GM12878 (cell line): ENCODE measurements at regions not wholly inside any gene's neighbourhood (a gene's known extent, or its start where the extent isn't known, plus 50 kb on each side); places are given as distances from the start of the nearest gene placed in this dataset.

Experiments used
- ATAC-seq: fragments of 200-7000 bp; cut with Tn5 transposase; 3 replicates; pipeline ENCODE4 v1.9.1; 2020; ENCODE audit warnings: mild to moderate bottlenecking, moderate library complexity
- BruUV-seq: library from RNA; stranded (reverse); fragments of 400-500 nt; replicated peaks from 2 replicates; lab custom pipeline; 2021; lab: Mats Ljungman, UMichigan
- CTCF ChIA-PET: fragments of 300-600 bp; sonication (Branson Sonifier 250); formaldehyde crosslinking; extraction: SDS; loops from one replicate; lab custom pipeline; 2021; ENCODE audit warnings: inconsistent platforms; lab: Yijun Ruan, JAX
- POLR2A ChIA-PET: fragments of 350-600 bp; formaldehyde crosslinking; extraction: SDS; loops from one replicate; lab custom pipeline; 2021; ENCODE audit warnings: inconsistent platforms; lab: Charles Lee
- RAD21 ChIA-PET: fragments of 300-600 bp; sonication (Branson Sonifier 250); formaldehyde crosslinking; loops from one replicate; lab custom pipeline; 2023; ENCODE audit warnings: antibody characterized with exemption; ENCODE audit not compliant: unreplicated experiment; lab: Charles Lee
- SMC1A ChIA-PET: fragments of 300-600 bp; sonication (Branson Sonifier 250); formaldehyde crosslinking; loops from one replicate; lab custom pipeline; 2023; ENCODE audit not compliant: unreplicated experiment, uncharacterized antibody; lab: Charles Lee
- DNase-seq: peaks from one replicate; pipeline ENCODE4 v3.0.0-alpha.2; 2011; ENCODE audit warnings: low read depth, low spot score
- FAIRE-seq: peaks from 3 replicates; lab custom pipeline; 2011; peaks lifted over from hg19 to GRCh38; lab: Jason Lieb, UNC
- H2AFZ ChIP-seq: 2 replicates; pipeline ENCODE4 v1.6.0; 2011; ENCODE audit warnings: low read depth, low read length, control low read depth; ENCODE audit not compliant: control insufficient read depth
- H3K27ac ChIP-seq: 2 replicates; pipeline ENCODE4 v1.5.1; 2011; ENCODE audit warnings: control low read depth; ENCODE audit not compliant: control insufficient read depth, insufficient read depth
- H3K27me3 ChIP-seq, 2 experiments: replicated peaks in 1 of 2; 2 replicates each; pipeline versions ENCODE4 v1.6.0 to v1.6.1; 2011; ENCODE audit warnings: low read length in 1 of 2; ENCODE audit not compliant: control insufficient read depth in 2 of 2, insufficient read depth in 2 of 2
- H3K36me3 ChIP-seq, 2 experiments: 2 replicates each; pipeline ENCODE4 v1.5.1; 2011; ENCODE audit warnings: low read length in 1 of 2; ENCODE audit not compliant: control insufficient read depth in 2 of 2, insufficient read depth in 2 of 2
- H3K4me1 ChIP-seq: 2 replicates; pipeline ENCODE4 v1.6.1; 2011; ENCODE audit warnings: mild to moderate bottlenecking, low read length, moderate library complexity, mixed read lengths; ENCODE audit not compliant: control insufficient read depth, insufficient read depth
- H3K4me2 ChIP-seq: 2 replicates; pipeline ENCODE4 v1.6.0; 2011; ENCODE audit warnings: control low read depth; ENCODE audit not compliant: control insufficient read depth, insufficient read depth
- H3K4me3 ChIP-seq: fragments of 200-600 bp; sonication (generic); 2 replicates; pipeline ENCODE4 v1.5.1; 2016
- H3K79me2 ChIP-seq: 2 replicates; pipeline ENCODE4 v1.6.0; 2011; ENCODE audit warnings: low read length; ENCODE audit not compliant: control insufficient read depth, insufficient read depth
- H3K9ac ChIP-seq: 2 replicates; pipeline ENCODE4 v1.8.0; 2011; ENCODE audit warnings: low read length, control low read depth, mixed read lengths; ENCODE audit not compliant: control insufficient read depth, insufficient read depth
- H3K9me3 ChIP-seq: replicated peaks from 3 replicates; pipeline ENCODE4 v1.5.1; 2011; ENCODE audit warnings: mild to moderate bottlenecking, low read length; ENCODE audit not compliant: control insufficient read depth, insufficient read depth
- H4K20me1 ChIP-seq: 2 replicates; pipeline ENCODE4 v1.6.0; 2011; ENCODE audit not compliant: control insufficient read depth, insufficient read depth
- CHD2 ChIP-seq: IDR thresholded peaks from 2 replicates; pipeline ENCODE4 v1.6.1; 2011; ENCODE audit warnings: low read depth, low read length, improper control_type of control experiment, borderline replicate concordance
- CUX1 ChIP-seq: IDR thresholded peaks from 2 replicates; pipeline ENCODE4 v1.6.1; 2012; ENCODE audit warnings: improper control_type of control experiment, low read depth, low read length; ENCODE audit not compliant: insufficient replicate concordance
- E4F1 ChIP-seq: fragments of 450-650 bp; IDR thresholded peaks from 2 replicates; pipeline ENCODE4 v1.6.1; 2018; ENCODE audit warnings: borderline replicate concordance, mild to moderate bottlenecking; ENCODE audit not compliant: partially characterized antibody
- EGR1 ChIP-seq, 2 experiments: IDR thresholded peaks; 1 replicate in 1 of 2; 2 replicates in 1 of 2; pipeline ENCODE4 v1.6.1; 2011 to 2012; ENCODE audit warnings: low read depth in 2 of 2, low read length in 2 of 2, borderline replicate concordance in 1 of 2, mild to moderate bottlenecking in 1 of 2, moderate library complexity in 1 of 2
- LARP7 ChIP-seq: fragments of 450-650 bp; IDR thresholded peaks from 2 replicates; pipeline ENCODE4 v1.6.1; 2017; ENCODE audit warnings: mild to moderate bottlenecking
- MLLT1 ChIP-seq: fragments of 450-650 bp; IDR thresholded peaks from 2 replicates; pipeline ENCODE4 v1.6.1; 2016; ENCODE audit warnings: mild to moderate bottlenecking
- SUPT20H ChIP-seq: IDR thresholded peaks from 2 replicates; pipeline ENCODE4 v1.6.1; 2011; ENCODE audit warnings: low read depth, mild to moderate bottlenecking, low read length, moderate library complexity, borderline replicate concordance; ENCODE audit not compliant: control insufficient read depth
- WGBS: methylation state at CpG from one replicate; pipeline ENCODE4 v1.1.6; 2016; ENCODE audit warnings: low lambda C conversion rate; ENCODE audit not compliant: insufficient replicate concordance, insufficient coverage; ENCODE audit errors: missing lambda C conversion rate; 5-methylcytosine and 5-hydroxymethylcytosine counted together
- in situ Hi-C: fragments of 300-500 bp; cut with MboI; formaldehyde crosslinking; loops from 9 replicates; pipeline ENCODE4 v1.14.3; 2018; ENCODE audit warnings: mixed read lengths
- intact Hi-C: fragments of 100-400 bp; cut with micrococcal nuclease; formaldehyde crosslinking; loops from one replicate; pipeline ENCODE4 v1.14.2; 2022; ENCODE audit not compliant: unreplicated experiment
- TF ChIP-seq, protein P1 (sequence below), 3 experiments: IDR thresholded peaks in 2 of 3; conservative IDR thresholded peaks in 1 of 3; 2 replicates each; pipeline ENCODE4 v1.5.1; 2011; ENCODE audit warnings: low read depth in 3 of 3, low read length in 3 of 3, mild to moderate bottlenecking in 3 of 3, control low read depth in 2 of 3, moderate library complexity in 2 of 3, inconsistent platforms in 1 of 3, mixed read lengths in 1 of 3; ENCODE audit not compliant: control insufficient read depth in 2 of 3, insufficient read depth in 1 of 3; ENCODE audit errors: extremely low read depth in 1 of 3

- CTCF ChIA-PET = no interaction called here
- no peak for ATAC-seq
- Histone ChIP-seq H3K79me2 (no peaks in the 10 kb centered on the region), H3K9me3 (no peaks in the 10 kb centered on the region), H3K27ac (no peak overlapping the region)
- no CpG with 5 or more reads among the region's 2 CpGs for WGBS
- TF ChIP-seq, protein P1, sequence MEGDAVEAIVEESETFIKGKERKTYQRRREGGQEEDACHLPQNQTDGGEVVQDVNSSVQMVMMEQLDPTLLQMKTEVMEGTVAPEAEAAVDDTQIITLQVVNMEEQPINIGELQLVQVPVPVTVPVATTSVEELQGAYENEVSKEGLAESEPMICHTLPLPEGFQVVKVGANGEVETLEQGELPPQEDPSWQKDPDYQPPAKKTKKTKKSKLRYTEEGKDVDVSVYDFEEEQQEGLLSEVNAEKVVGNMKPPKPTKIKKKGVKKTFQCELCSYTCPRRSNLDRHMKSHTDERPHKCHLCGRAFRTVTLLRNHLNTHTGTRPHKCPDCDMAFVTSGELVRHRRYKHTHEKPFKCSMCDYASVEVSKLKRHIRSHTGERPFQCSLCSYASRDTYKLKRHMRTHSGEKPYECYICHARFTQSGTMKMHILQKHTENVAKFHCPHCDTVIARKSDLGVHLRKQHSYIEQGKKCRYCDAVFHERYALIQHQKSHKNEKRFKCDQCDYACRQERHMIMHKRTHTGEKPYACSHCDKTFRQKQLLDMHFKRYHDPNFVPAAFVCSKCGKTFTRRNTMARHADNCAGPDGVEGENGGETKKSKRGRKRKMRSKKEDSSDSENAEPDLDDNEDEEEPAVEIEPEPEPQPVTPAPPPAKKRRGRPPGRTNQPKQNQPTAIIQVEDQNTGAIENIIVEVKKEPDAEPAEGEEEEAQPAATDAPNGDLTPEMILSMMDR (IDR thresholded peaks at IDR 0.05 in 2 of 3, conservative IDR thresholded peaks at IDR 0.05 in 1 of 3; ENCODE audit: control insufficient read depth in 2 of 3, extremely low read depth in 1 of 3, insufficient read depth in 1 of 3, low read depth in 3 of 3, low read length in 3 of 3) = no peak
- TF ChIP-seq SUPT20H (no peak), CUX1 (no peak), E4F1 (no peak), LARP7 (no peak), MLLT1 (no peak), CHD2 (no peak), EGR1 (IDR thresholded peaks at IDR 0.05; ENCODE audit: borderline replicate concordance in 1 of 2, low read depth in 2 of 2, low read length in 2 of 2) (no peak)
- TF ChIP-seq, all 136 proteins: peak for 0
- Histone ChIP-seq H3K4me2 (no peak overlapping the region), H3K9ac (no peak overlapping the region), H3K4me3 (no peak overlapping the region), H3K36me3 (no peaks in the 10 kb centered on the region), H4K20me1 (no peaks in the 10 kb centered on the region), H3K27me3 (no peaks in the 10 kb centered on the region), H3K4me1 (no peaks in the 10 kb centered on the region), H2AFZ (no peak overlapping the region)
- POLR2A ChIA-PET = no interaction called here
- RAD21 ChIA-PET = no interaction called here
- no TSS peak for BruUV-seq
- in situ Hi-C loops (no loop called here), intact Hi-C loops (no loop called here)
- FAIRE-seq (no peak), DNase-seq (no peak)
- SMC1A ChIA-PET = no interaction called here
These were observed 833.4 kb upstream of the AMELY start for GRCh38 chrY:7744691-7745580.
